OCI-LY1 (cell line): ENCODE measurements at regions not wholly inside any gene's neighbourhood (a gene's known extent, or its start where the extent isn't known, plus 50 kb on each side); places are given as distances from the start of the nearest gene placed in this dataset.

Experiments
- EZH2 ChIP-seq: fragments of 200-600 bp; sonication (generic), shearing (Covaris generic); IDR thresholded peaks from 2 replicates; pipeline ENCODE4 v1.8.0; 2017; ENCODE audit warnings: borderline replicate concordance, mixed run types, mild to moderate bottlenecking, antibody characterized with exemption, low read length, moderate library complexity, mixed read lengths
- TF ChIP-seq, protein P1 (sequence below): fragments of 200-600 bp; sonication (generic), shearing (Covaris generic); IDR thresholded peaks from 2 replicates; pipeline ENCODE4 v1.5.1; 2017; ENCODE audit warnings: mild to moderate bottlenecking, antibody characterized with exemption, low read length, moderate library complexity, mixed read lengths

DNA sequence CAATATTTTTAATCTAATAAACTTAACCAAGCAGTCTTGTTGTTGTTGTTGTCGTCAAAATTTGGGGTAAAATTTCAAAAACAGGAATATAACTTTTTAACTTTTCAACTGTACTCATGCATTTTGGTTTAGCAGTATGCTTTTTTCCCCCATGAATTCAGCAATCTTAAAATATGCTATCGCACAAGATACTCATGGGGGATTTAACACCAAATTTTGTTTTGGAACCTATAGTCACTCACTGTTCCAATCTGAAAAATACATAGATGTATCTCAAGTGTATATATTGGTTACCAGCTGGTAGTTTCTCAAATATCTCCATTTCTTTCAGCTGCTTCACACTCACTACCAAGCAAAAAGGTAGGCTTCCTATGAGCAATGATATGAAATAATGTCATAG is 91.4 kb upstream of the PIK3CG start:
- TF ChIP-seq, protein P1, sequence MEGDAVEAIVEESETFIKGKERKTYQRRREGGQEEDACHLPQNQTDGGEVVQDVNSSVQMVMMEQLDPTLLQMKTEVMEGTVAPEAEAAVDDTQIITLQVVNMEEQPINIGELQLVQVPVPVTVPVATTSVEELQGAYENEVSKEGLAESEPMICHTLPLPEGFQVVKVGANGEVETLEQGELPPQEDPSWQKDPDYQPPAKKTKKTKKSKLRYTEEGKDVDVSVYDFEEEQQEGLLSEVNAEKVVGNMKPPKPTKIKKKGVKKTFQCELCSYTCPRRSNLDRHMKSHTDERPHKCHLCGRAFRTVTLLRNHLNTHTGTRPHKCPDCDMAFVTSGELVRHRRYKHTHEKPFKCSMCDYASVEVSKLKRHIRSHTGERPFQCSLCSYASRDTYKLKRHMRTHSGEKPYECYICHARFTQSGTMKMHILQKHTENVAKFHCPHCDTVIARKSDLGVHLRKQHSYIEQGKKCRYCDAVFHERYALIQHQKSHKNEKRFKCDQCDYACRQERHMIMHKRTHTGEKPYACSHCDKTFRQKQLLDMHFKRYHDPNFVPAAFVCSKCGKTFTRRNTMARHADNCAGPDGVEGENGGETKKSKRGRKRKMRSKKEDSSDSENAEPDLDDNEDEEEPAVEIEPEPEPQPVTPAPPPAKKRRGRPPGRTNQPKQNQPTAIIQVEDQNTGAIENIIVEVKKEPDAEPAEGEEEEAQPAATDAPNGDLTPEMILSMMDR: no peak
- TF ChIP-seq EZH2: no peak
